Neural progenitor cell (in vitro differentiated cells): ENCODE measurements at regions not wholly inside any gene's neighbourhood (a gene's known extent, or its start where the extent isn't known, plus 50 kb on each side); places are given as distances from the start of the nearest gene placed in this dataset.

Experiments
- DNase-seq: peaks from one replicate; pipeline ENCODE4 v3.0.0-alpha.2; 2016; ENCODE audit warnings: low spot score
- H2AFZ ChIP-seq: fragments of 200-600 bp; sonication (generic); replicated peaks from 2 replicates; pipeline ENCODE4 v1.6.1; 2016; ENCODE audit warnings: antibody characterized with exemption
- H3F3A ChIP-seq: fragments of 200-600 bp; sonication (generic); 2 replicates; pipeline ENCODE4 v1.6.1; 2016; ENCODE audit warnings: antibody characterized with exemption, low read depth
- H3K27ac ChIP-seq: fragments of 200-600 bp; sonication (generic); 2 replicates; pipeline ENCODE4 v1.5.1; 2016; ENCODE audit warnings: mild to moderate bottlenecking
- H3K27me3 ChIP-seq: fragments of 200-600 bp; sonication (generic); 2 replicates; pipeline ENCODE4 v1.6.1; 2016; ENCODE audit warnings: mild to moderate bottlenecking, moderate library complexity
- H3K36me3 ChIP-seq: fragments of 200-600 bp; sonication (generic); 2 replicates; pipeline ENCODE4 v1.5.1; 2016
- H3K4me1 ChIP-seq: fragments of 200-600 bp; sonication (generic); 2 replicates; pipeline ENCODE4 v1.6.1; 2016; ENCODE audit warnings: mixed run types
- H3K4me2 ChIP-seq: fragments of 200-600 bp; sonication (generic); 2 replicates; pipeline ENCODE4 v1.6.1; 2016
- H3K4me3 ChIP-seq: fragments of 200-600 bp; sonication (generic); 2 replicates; pipeline ENCODE4 v1.5.1; 2016
- H3K79me2 ChIP-seq: fragments of 200-600 bp; sonication (generic); 2 replicates; pipeline ENCODE4 v1.6.1; 2016; ENCODE audit warnings: low read depth
- H3K9ac ChIP-seq: fragments of 200-600 bp; sonication (generic); 2 replicates; pipeline ENCODE4 v1.6.1; 2016
- H3K9me3 ChIP-seq: fragments of 200-600 bp; sonication (generic); 2 replicates; pipeline ENCODE4 v1.5.1; 2016; ENCODE audit warnings: low read depth
- H4K20me1 ChIP-seq: fragments of 200-600 bp; sonication (generic); 2 replicates; pipeline ENCODE4 v1.6.1; 2016; ENCODE audit warnings: low read depth
- H3K27ac Mint-ChIP-seq: 3 replicates; pipeline ENCODE4 v1.8.0; 2021; ENCODE audit warnings: mixed read lengths
- H3K27me3 Mint-ChIP-seq: 2 replicates; pipeline ENCODE4 v1.8.0; 2022; ENCODE audit warnings: low read depth, mild to moderate bottlenecking, inconsistent platforms, moderate library complexity, mixed read lengths; ENCODE audit not compliant: insufficient read depth
- H3K36me3 Mint-ChIP-seq: 3 replicates; pipeline ENCODE4 v1.8.0; 2021; ENCODE audit warnings: mixed read lengths
- H3K4me1 Mint-ChIP-seq: 3 replicates; pipeline ENCODE4 v1.8.0; 2021; ENCODE audit warnings: mixed read lengths
- H3K4me3 Mint-ChIP-seq: 3 replicates; pipeline ENCODE4 v1.8.0; 2021; ENCODE audit warnings: mild to moderate bottlenecking, moderate library complexity, mixed read lengths
- H3K9me3 Mint-ChIP-seq: 3 replicates; pipeline ENCODE4 v1.8.0; 2020; ENCODE audit warnings: mixed read lengths
- CTCF ChIP-seq: fragments of 200-600 bp; sonication (generic); IDR thresholded peaks from 2 replicates; pipeline ENCODE4 v1.5.1; 2017; ENCODE audit warnings: antibody characterized with exemption, mild to moderate bottlenecking
- EZH2 ChIP-seq: fragments of 200-600 bp; sonication (generic); IDR thresholded peaks from 2 replicates; pipeline ENCODE4 v1.6.1; 2017; ENCODE audit warnings: antibody characterized with exemption, mild to moderate bottlenecking, moderate library complexity
- EZH2phosphoT487 ChIP-seq: fragments of 200-600 bp; sonication (generic); IDR thresholded peaks from 2 replicates; pipeline ENCODE4 v1.6.1; 2017; ENCODE audit warnings: antibody characterized with exemption

DNA sequence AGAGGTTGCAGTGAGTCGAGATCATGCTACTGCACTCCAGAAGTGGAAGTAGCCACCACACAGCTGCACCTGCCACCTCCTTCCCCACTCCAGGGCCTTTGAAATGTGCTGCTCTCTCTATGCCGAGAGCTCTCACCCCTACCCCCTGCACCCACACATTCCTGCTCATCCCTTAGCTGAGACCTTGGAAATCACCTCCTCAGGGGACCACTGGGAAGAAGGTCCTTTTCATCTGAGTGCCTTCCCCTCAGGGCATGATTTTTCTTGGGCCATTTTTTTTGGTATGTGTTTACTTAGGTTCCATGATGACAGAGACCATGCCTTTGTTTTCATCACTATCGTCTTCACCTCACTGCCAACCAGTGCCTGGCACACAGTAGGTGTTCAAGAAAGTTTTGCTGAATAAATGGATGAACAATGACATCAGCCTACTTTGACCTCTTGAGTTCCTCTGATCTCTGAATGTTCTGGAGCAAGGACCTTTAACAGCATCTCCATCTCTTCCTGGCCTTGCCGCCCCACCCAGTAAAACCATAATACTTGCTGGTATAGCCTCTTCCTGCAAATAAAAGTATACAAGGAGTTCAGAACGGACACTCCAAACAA is 166.6 kb upstream of the KLF14 start:
- H3K27ac ChIP-seq: no peak overlapping the region
- H3K9me3 ChIP-seq: no peaks in the 10 kb centered on the region
- H3K4me2 ChIP-seq: peak overlapping the region; percentile 35
- H3K27me3 ChIP-seq: no peaks in the 10 kb centered on the region
- H2AFZ ChIP-seq: no peak overlapping the region
- H3K27ac Mint-ChIP-seq: no peak overlapping the region
- H3F3A ChIP-seq: peaks cover 7% of the 10 kb centered on the region
- no peaks in the 10 kb centered on the region for H3K36me3 ChIP-seq
- H3K4me3 Mint-ChIP-seq: no peak overlapping the region
- H3K27me3 Mint-ChIP-seq: peaks cover 15% of the 10 kb centered on the region
- no peak overlapping the region for H3K9ac ChIP-seq
- H4K20me1 ChIP-seq: no peaks in the 10 kb centered on the region
- TF ChIP-seq CTCF (no peak), EZH2phosphoT487 (no peak), EZH2 (no peak)
- peaks cover 70% of the 10 kb centered on the region for H3K4me1 Mint-ChIP-seq
- no peaks in the 10 kb centered on the region for H3K79me2 ChIP-seq
- no peak overlapping the region for H3K4me3 ChIP-seq
- H3K4me1 ChIP-seq: peaks cover 19% of the 10 kb centered on the region
- DNase-seq: no peak
- peaks cover 9% of the 10 kb centered on the region for H3K9me3 Mint-ChIP-seq
- H3K36me3 Mint-ChIP-seq: peaks cover 2% of the 10 kb centered on the region

DNA sequence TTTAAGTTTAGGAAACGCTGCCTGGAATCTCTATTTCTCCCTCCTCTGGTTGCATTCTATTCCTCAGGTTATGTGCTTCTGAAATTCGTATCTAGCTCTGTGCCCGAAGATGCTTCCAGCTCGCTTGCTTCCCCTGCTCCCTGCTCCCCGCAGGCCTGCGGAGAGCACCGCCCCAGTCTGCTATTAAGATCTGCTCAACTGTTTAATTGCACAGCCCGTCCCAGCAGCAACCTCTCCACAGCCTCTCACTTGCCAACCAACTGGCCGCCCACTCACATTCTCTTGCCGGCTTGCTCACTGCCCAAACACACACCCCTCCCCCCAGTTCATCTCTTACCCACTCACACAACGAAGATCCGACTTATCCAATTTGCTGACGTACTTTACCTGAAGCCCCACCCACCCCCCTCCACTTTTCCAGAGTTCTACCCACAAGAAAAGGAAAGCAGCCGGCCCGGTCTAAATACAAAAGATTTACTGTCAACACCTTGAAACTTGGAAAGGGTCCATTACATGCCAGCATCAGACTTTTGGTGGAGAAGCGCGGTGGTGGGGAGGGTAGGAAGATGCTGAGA is 167.3 kb upstream of the KLF14 start:
- Histone ChIP-seq H3K36me3 (no peaks in the 10 kb centered on the region), H3K4me2 (peak overlapping the region; percentile 35), H3K79me2 (no peaks in the 10 kb centered on the region), H4K20me1 (no peaks in the 10 kb centered on the region), H3K27ac (no peak overlapping the region), H3K9me3 (no peaks in the 10 kb centered on the region), H3K4me1 (peaks cover 12% of the 10 kb centered on the region), H3K9ac (no peak overlapping the region), H3K4me3 (no peak overlapping the region), H3K27me3 (no peaks in the 10 kb centered on the region), H3F3A (no peaks in the 10 kb centered on the region), H2AFZ (no peak overlapping the region)
- H3K27me3 Mint-ChIP-seq: peaks cover 15% of the 10 kb centered on the region
- H3K4me1 Mint-ChIP-seq: peaks cover 62% of the 10 kb centered on the region
- peak; percentile 66 for DNase-seq
- H3K4me3 Mint-ChIP-seq: peak overlapping the region; percentile 46
- TF ChIP-seq EZH2 (no peak), CTCF (no peak), EZH2phosphoT487 (no peak)
- peaks cover 9% of the 10 kb centered on the region for H3K9me3 Mint-ChIP-seq
- H3K36me3 Mint-ChIP-seq: peaks cover 2% of the 10 kb centered on the region
- peak overlapping the region; percentile 8 for H3K27ac Mint-ChIP-seq

- Histone ChIP-seq H3K4me2 (no peak overlapping the region), H3K9me3 (no peaks in the 10 kb centered on the region), H3K27me3 (no peaks in the 10 kb centered on the region), H3K4me3 (no peak overlapping the region), H3K27ac (no peak overlapping the region), H2AFZ (no peak overlapping the region), H3K9ac (no peak overlapping the region), H3K4me1 (peaks cover 12% of the 10 kb centered on the region), H3K79me2 (no peaks in the 10 kb centered on the region), H4K20me1 (no peaks in the 10 kb centered on the region), H3F3A (no peaks in the 10 kb centered on the region), H3K36me3 (no peaks in the 10 kb centered on the region)
- H3K9me3 Mint-ChIP-seq: peaks cover 9% of the 10 kb centered on the region
- TF ChIP-seq EZH2phosphoT487: no peak
- H3K4me1 Mint-ChIP-seq: peaks cover 54% of the 10 kb centered on the region
- peaks cover 16% of the 10 kb centered on the region for H3K27me3 Mint-ChIP-seq
- no peak overlapping the region for H3K27ac Mint-ChIP-seq
- H3K4me3 Mint-ChIP-seq: no peak overlapping the region
- no peak for DNase-seq
- H3K36me3 Mint-ChIP-seq: peaks cover 2% of the 10 kb centered on the region
These were observed 168.8 kb upstream of the KLF14 start for GRCh38 chr7:130902755-130903357.
